Adrenal gland (tissue), 9 donors: ENCODE measurements at regions not wholly inside any gene's neighbourhood (a gene's known extent, or its start where the extent isn't known, plus 50 kb on each side); places are given as distances from the start of the nearest gene placed in this dataset.

ENCODE experiments used
- DNase-seq, 7 donors: peaks; one replicate each; pipeline ENCODE4 v3.0.0-alpha.2; 2019 to 2020
- H3K27ac ChIP-seq, 5 donors: fragments of 200-600 bp; sonication (generic) in 4 of 5; 1 replicate in 3 of 5; 2 replicates in 2 of 5; pipeline versions ENCODE4 v1.5.1 to v1.8.0; 2016 to 2020; ENCODE audit warnings: mild to moderate bottlenecking in 1 of 5
- H3K27me3 ChIP-seq: fragments of 200-600 bp; 2 replicates; pipeline ENCODE4 v1.8.0; 2021
- H3K36me3 ChIP-seq, 2 donors: fragments of 200-600 bp; replicated peaks in 1 of 2; 1 replicate in 1 of 2; 2 replicates in 1 of 2; pipeline versions ENCODE4 v1.5.1 to v1.8.0; 2018 to 2022
- H3K4me1 ChIP-seq, 2 donors: fragments of 200-600 bp; replicated peaks in 1 of 2; 1 replicate in 1 of 2; 2 replicates in 1 of 2; pipeline versions ENCODE4 v1.5.1 to v1.8.0; 2018 to 2021
- H3K4me3 ChIP-seq, 4 donors: fragments of 200-600 bp; sonication (generic) in 3 of 4; one replicate each; pipeline ENCODE4 v1.5.1; 2016 to 2018
- H3K9me3 ChIP-seq, 3 donors: fragments of 200-600 bp; sonication (generic) in 1 of 3; replicated peaks in 1 of 3; 1 replicate in 2 of 3; 2 replicates in 1 of 3; pipeline versions ENCODE4 v1.5.1 to v1.8.0; 2016 to 2021
- POLR2A ChIP-seq, 2 donors: fragments of 450-650 bp; IDR thresholded peaks; one replicate each; pipeline ENCODE4 v1.6.1; 2017; ENCODE audit warnings: antibody characterized with exemption in 2 of 2, mild to moderate bottlenecking in 2 of 2, moderate library complexity in 1 of 2
- WGBS, 4 donors: extraction: QIAGEN DNeasy Blood & Tissue Kit in 2 of 4; methylation state at CpG; one replicate each; pipeline versions ENCODE4 v1.1.5 to v1.1.7; 2013 to 2017; 5-methylcytosine and 5-hydroxymethylcytosine counted together
- intact Hi-C, 2 donors: fragments of 100-400 bp; cut with DNase I; formaldehyde crosslinking; loops; one replicate each; pipeline versions ENCODE4 v1.14.1 to v1.15.0; 2022 to 2023
- TF ChIP-seq, protein P1 (sequence below), 6 experiments: fragments of 450-650 bp in 4 of 6; fragments of 200-600 bp in 2 of 6; sonication (generic) in 1 of 6; IDR thresholded peaks; 1 replicate in 5 of 6; 2 replicates in 1 of 6; pipeline versions ENCODE4 v1.5.1 to v1.8.0; 2016 to 2021; ENCODE audit warnings: antibody characterized with exemption in 6 of 6, mild to moderate bottlenecking in 2 of 6, moderate library complexity in 1 of 6
- donor health status: healthy with polysubstance abuse.
- donor health status: Bipolar disorder and iron deficiency.
- donor health status: DM: yes; HTN: yes; CAD: no.
- donor health status: DM: no; HTN: no; CAD: no.
- donor health status: DM: no; HTN: no; CAD: no.

DNA sequence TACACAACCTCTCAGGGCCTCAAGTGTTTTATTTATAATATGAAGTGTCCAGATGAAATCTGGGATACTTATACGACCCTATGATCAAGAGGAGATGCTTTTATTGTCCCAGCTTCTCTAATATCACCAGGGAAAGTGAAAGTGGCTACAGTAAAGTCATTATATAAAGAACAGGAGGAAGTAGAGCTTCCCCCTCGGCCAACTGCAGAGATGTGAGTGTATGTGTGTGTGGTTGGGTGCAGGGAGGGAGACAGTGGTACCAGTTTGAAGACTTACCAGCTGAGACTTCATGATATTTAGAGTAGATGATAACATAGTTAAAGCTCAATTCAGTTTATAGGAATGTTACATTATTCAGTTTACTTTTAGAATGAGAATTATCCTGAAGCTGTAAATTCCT is 373.6 kb upstream of the DDI1 start:
- peak in 1 of 7 donors; percentile 1 for DNase-seq
- intact Hi-C loops: no loop called here
- no peaks in the 10 kb centered on the region for H3K4me1 ChIP-seq
- no peak overlapping the region for H3K27ac ChIP-seq
- WGBS, 4 donors: 30 to 48% (median 41%) methylated on average over 2 of the region's 2 CpGs
- H3K36me3 ChIP-seq: no peaks in the 10 kb centered on the region
- H3K9me3 ChIP-seq: no peaks in the 10 kb centered on the region
- no peak overlapping the region for H3K4me3 ChIP-seq
- TF ChIP-seq, protein P1, sequence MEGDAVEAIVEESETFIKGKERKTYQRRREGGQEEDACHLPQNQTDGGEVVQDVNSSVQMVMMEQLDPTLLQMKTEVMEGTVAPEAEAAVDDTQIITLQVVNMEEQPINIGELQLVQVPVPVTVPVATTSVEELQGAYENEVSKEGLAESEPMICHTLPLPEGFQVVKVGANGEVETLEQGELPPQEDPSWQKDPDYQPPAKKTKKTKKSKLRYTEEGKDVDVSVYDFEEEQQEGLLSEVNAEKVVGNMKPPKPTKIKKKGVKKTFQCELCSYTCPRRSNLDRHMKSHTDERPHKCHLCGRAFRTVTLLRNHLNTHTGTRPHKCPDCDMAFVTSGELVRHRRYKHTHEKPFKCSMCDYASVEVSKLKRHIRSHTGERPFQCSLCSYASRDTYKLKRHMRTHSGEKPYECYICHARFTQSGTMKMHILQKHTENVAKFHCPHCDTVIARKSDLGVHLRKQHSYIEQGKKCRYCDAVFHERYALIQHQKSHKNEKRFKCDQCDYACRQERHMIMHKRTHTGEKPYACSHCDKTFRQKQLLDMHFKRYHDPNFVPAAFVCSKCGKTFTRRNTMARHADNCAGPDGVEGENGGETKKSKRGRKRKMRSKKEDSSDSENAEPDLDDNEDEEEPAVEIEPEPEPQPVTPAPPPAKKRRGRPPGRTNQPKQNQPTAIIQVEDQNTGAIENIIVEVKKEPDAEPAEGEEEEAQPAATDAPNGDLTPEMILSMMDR (IDR thresholded peaks at IDR 0.05): no peak
- no peak for TF ChIP-seq POLR2A (IDR thresholded peaks at IDR 0.05)
- H3K27me3 ChIP-seq: no peaks in the 10 kb centered on the region

DNA sequence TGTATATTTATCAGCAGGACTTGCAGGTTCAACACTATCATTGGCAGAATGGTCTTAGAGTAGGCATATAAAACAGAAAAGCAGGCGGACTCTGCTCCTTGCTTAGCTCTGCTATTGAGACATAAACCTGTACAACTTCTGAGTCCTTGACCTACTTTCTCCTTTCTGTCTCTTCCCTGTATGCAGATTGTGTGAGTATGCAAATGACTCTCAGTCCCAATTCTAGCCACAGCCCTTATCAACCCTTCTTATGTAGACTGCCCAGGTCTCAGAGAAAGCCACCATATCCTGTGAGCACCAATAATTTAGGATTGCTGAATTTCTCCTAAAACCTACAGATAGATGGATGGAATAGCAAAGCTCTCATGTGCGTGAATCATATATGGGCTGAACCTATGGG is 367.6 kb upstream of the DDI1 start:
- intact Hi-C loops: no loop called here
- no peak for DNase-seq
- no peaks in the 10 kb centered on the region for H3K36me3 ChIP-seq
- no peaks in the 10 kb centered on the region for H3K27me3 ChIP-seq
- no peaks in the 10 kb centered on the region for H3K9me3 ChIP-seq
- H3K4me3 ChIP-seq: no peak overlapping the region
- no peaks in the 10 kb centered on the region for H3K4me1 ChIP-seq
- no peak overlapping the region for H3K27ac ChIP-seq
- TF ChIP-seq POLR2A (IDR thresholded peaks at IDR 0.05): no peak
- TF ChIP-seq, protein P1 (IDR thresholded peaks at IDR 0.05): no peak
- 72 to 97% (median 84%) methylated on average over 2 of the region's 2 CpGs for WGBS, 4 donors

DNA sequence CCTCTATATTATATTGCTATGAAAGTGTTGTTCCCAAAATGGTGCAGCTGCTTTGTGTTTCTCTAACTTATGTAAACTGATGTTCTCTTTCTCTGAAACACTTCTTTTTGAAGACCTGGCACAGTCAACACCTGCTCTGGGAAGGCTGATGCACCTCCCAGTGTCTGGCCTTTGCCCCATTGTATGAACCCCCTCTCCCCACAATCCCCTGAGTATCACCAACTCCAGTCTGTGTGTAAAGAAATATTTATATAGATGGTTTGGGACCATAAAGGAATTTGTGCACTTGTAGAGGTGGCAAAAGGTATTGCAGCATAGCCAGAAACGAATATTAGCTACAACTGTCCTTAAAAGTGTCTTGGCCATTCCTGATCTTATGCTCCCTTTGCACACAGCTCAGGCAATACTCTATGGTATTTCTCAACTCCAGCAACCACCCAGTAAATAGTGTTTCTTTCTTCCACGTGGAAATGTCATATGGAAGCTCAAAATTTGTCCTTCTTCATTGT is 365.2 kb upstream of the DDI1 start:
- intact Hi-C loops: no loop called here
- 54 to 72% (median 60%) methylated on average over 2 of the region's 2 CpGs for WGBS, 4 donors
- Histone ChIP-seq H3K4me3 (no peak overlapping the region), H3K9me3 (no peaks in the 10 kb centered on the region), H3K27ac (no peak overlapping the region), H3K36me3 (no peaks in the 10 kb centered on the region), H3K4me1 (no peaks in the 10 kb centered on the region), H3K27me3 (no peaks in the 10 kb centered on the region)
- DNase-seq: no peak
- TF ChIP-seq, protein P1 (IDR thresholded peaks at IDR 0.05): peak in 1 of 6 experiments; percentile 17
- TF ChIP-seq POLR2A (IDR thresholded peaks at IDR 0.05): no peak

DNA sequence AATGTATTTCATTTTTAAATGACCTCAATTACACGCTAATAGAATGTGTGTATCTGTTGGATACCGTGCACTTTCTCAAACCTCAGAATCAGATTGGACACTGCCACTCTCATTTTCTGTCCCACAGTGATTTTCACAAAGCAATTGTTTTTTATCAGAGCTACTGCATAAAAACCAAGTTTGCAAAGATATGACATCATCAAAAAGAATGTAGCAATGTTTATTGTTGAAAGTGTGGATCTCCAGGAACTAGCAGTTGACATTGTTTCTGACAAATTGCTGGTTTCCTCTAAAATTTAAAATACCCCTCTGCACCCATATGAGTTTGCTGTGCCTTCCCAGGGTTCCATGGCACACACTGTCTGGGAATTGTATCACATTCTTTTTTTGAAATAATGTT is 362.7 kb upstream of the DDI1 start:
- no peak overlapping the region for H3K27ac ChIP-seq
- TF ChIP-seq, protein P1 (IDR thresholded peaks at IDR 0.05): no peak
- no peak for TF ChIP-seq POLR2A (IDR thresholded peaks at IDR 0.05)
- no peaks in the 10 kb centered on the region for H3K27me3 ChIP-seq
- no peaks in the 10 kb centered on the region for H3K4me1 ChIP-seq
- no peaks in the 10 kb centered on the region for H3K9me3 ChIP-seq
- no peak overlapping the region for H3K4me3 ChIP-seq
- 81 to 94% (median 91%) methylated on average over 2 of the region's 2 CpGs for WGBS, 4 donors
- H3K36me3 ChIP-seq: no peaks in the 10 kb centered on the region
- intact Hi-C loops: no loop called here
- no peak for DNase-seq
